HepG2 (cell line): ENCODE measurements at regions not wholly inside any gene's neighbourhood (a gene's known extent, or its start where the extent isn't known, plus 50 kb on each side); places are given as distances from the start of the nearest gene placed in this dataset.

Experiments
- ATAC-seq: fragments of 200-7000 bp; cut with Tn5 transposase; 3 replicates; pipeline ENCODE4 v1.9.1; 2020; ENCODE audit warnings: mild to moderate bottlenecking, moderate library complexity
- BruUV-seq: library from RNA; stranded (reverse); fragments of 400-500 nt; replicated peaks from 2 replicates; lab custom pipeline; 2021; lab: Mats Ljungman, UMichigan
- CTCF ChIA-PET: fragments of 300-600 bp; formaldehyde crosslinking; extraction: SDS; loops from one replicate; lab custom pipeline; 2021; ENCODE audit warnings: low total read pairs, inconsistent platforms, low intra/inter-chr PET ratio; lab: Yijun Ruan, JAX
- POLR2A ChIA-PET: fragments of 350-600 bp; sonication (Branson Sonifier 250); formaldehyde crosslinking; loops from one replicate; lab custom pipeline; 2020; ENCODE audit warnings: antibody characterized with exemption, inconsistent platforms; lab: Yijun Ruan, JAX
- DNase-seq: peaks from one replicate; pipeline ENCODE4 v3.0.0-alpha.2; 2015; ENCODE audit warnings: low spot score
- FAIRE-seq: peaks from 3 replicates; lab custom pipeline; 2011; peaks lifted over from hg19 to GRCh38; lab: Jason Lieb, UNC
- H2AFZ ChIP-seq: one replicate; pipeline ENCODE4 v1.6.1; 2011; ENCODE audit warnings: low read length, inconsistent platforms
- H3K27ac ChIP-seq: fragments of 300-600 bp; 3 replicates; pipeline ENCODE4 v1.8.0; 2011; ENCODE audit warnings: mixed run types, mild to moderate bottlenecking, mixed read lengths, low read length, inconsistent platforms; ENCODE audit not compliant: insufficient read depth; ENCODE audit errors: extremely low read length
- H3K27me3 ChIP-seq, 2 experiments: fragments of 200-600 bp in 1 of 2; 2 replicates in 1 of 2; 3 replicates in 1 of 2; pipeline versions ENCODE4 v1.6.0 to v1.8.0; 2011; ENCODE audit warnings: low read length in 2 of 2, mild to moderate bottlenecking in 2 of 2, moderate library complexity in 2 of 2, inconsistent platforms in 1 of 2; ENCODE audit not compliant: insufficient read depth in 2 of 2, control insufficient read depth in 1 of 2
- H3K36me3 ChIP-seq, 2 experiments: fragments of 200-600 bp in 1 of 2; replicated peaks in 1 of 2; 2 replicates in 1 of 2; 3 replicates in 1 of 2; pipeline versions ENCODE4 v1.5.1 to v1.8.0; 2011; ENCODE audit warnings: low read length in 2 of 2, inconsistent platforms in 1 of 2; ENCODE audit not compliant: insufficient read depth in 2 of 2, control insufficient read depth in 1 of 2
- H3K4me1 ChIP-seq: 2 replicates; pipeline ENCODE4 v1.5.1; 2012; ENCODE audit warnings: low read length, inconsistent platforms; ENCODE audit not compliant: insufficient read depth
- H3K4me2 ChIP-seq: 2 replicates; pipeline ENCODE4 v1.6.0; 2011; ENCODE audit warnings: low read depth, low read length, inconsistent platforms
- H3K4me3 ChIP-seq, 3 experiments: fragments of 200-600 bp in 1 of 3; sonication (generic), shearing (Covaris generic) in 1 of 3; replicated peaks in 1 of 3; 2 replicates each; pipeline ENCODE4 v1.5.1; 2011 to 2016; ENCODE audit warnings: low read length in 3 of 3, inconsistent platforms in 2 of 3, low read depth in 2 of 3, mild to moderate bottlenecking in 2 of 3, control low read depth in 1 of 3, mixed read lengths in 1 of 3; ENCODE audit not compliant: insufficient read depth in 1 of 3
- H3K79me2 ChIP-seq: one replicate; pipeline ENCODE4 v1.6.1; 2011; ENCODE audit warnings: low read length, inconsistent platforms; ENCODE audit not compliant: insufficient read depth
- H3K9ac ChIP-seq: 2 replicates; pipeline ENCODE4 v1.6.0; 2011; ENCODE audit warnings: mild to moderate bottlenecking, low read depth, low read length, inconsistent platforms; ENCODE audit not compliant: insufficient read depth
- H3K9me3 ChIP-seq: 2 replicates; pipeline ENCODE4 v1.5.1; 2012; ENCODE audit warnings: mild to moderate bottlenecking, low read length
- H4K20me1 ChIP-seq: 2 replicates; pipeline ENCODE4 v1.6.0; 2011; ENCODE audit warnings: inconsistent platforms, mild to moderate bottlenecking, low read length, moderate library complexity; ENCODE audit not compliant: insufficient read depth
- BRD4 ChIP-seq: sonication (generic); formaldehyde crosslinking; IDR thresholded peaks from 2 replicates; pipeline ENCODE4 v1.4.0; 2020; ENCODE audit warnings: missing genetic modification reagents
- CCDC6 ChIP-seq: sonication (generic); formaldehyde crosslinking; IDR thresholded peaks from 2 replicates; pipeline ENCODE4 v1.8.1; 2022; ENCODE audit warnings: mild to moderate bottlenecking, missing genetic modification reagents, moderate library complexity
- ETV6 ChIP-seq: sonication (generic); formaldehyde crosslinking; conservative IDR thresholded peaks from 2 replicates; pipeline ENCODE4 v1.4.0; 2020; ENCODE audit warnings: missing genetic modification reagents
- FOXO1 ChIP-seq: sonication (generic); formaldehyde crosslinking; IDR thresholded peaks from 2 replicates; pipeline ENCODE4 v1.4.0; 2020; ENCODE audit warnings: missing genetic modification reagents
- KAT8 ChIP-seq: IDR thresholded peaks from 2 replicates; pipeline ENCODE4 v1.6.1; 2016; ENCODE audit warnings: missing genetic modification reagents, missing compliant biosample characterization
- MED1 ChIP-seq: sonication (generic); formaldehyde crosslinking; IDR thresholded peaks from 2 replicates; pipeline ENCODE4 v1.4.0; 2020; ENCODE audit warnings: missing genetic modification reagents
- MIER3 ChIP-seq: IDR thresholded peaks from 2 replicates; pipeline ENCODE4 v1.6.1; 2016; ENCODE audit warnings: missing compliant biosample characterization, borderline replicate concordance
- NFE2L1 ChIP-seq: sonication (generic); formaldehyde crosslinking; IDR thresholded peaks from 2 replicates; pipeline ENCODE4 v1.4.0; 2020; ENCODE audit warnings: missing genetic modification reagents, mild to moderate bottlenecking, borderline replicate concordance
- PHF20 ChIP-seq: sonication (generic); formaldehyde crosslinking; IDR thresholded peaks from 2 replicates; pipeline ENCODE4 v1.5.0; 2020; ENCODE audit warnings: mild to moderate bottlenecking, missing genetic modification reagents
- SOX6 ChIP-seq, 2 experiments: fragments of 450-650 bp in 1 of 2; sonication (generic) in 1 of 2; formaldehyde crosslinking in 1 of 2; IDR thresholded peaks; 2 replicates each; pipeline versions ENCODE4 v1.4.0 to v1.6.1; 2017 to 2020; ENCODE audit warnings: antibody characterized with exemption in 1 of 2, mild to moderate bottlenecking in 1 of 2, missing genetic modification reagents in 1 of 2
- TAF1 ChIP-seq: sonication (generic); formaldehyde crosslinking; IDR thresholded peaks from 2 replicates; pipeline ENCODE4 v1.4.0; 2020; ENCODE audit warnings: missing genetic modification reagents
- TEAD2 ChIP-seq: sonication (generic); formaldehyde crosslinking; IDR thresholded peaks from 2 replicates; pipeline ENCODE4 v1.9.0; 2021; ENCODE audit warnings: missing genetic modification reagents
- ZNF430 ChIP-seq: sonication (generic); formaldehyde crosslinking; IDR thresholded peaks from 2 replicates; pipeline ENCODE4 v1.9.0; 2021; ENCODE audit warnings: mild to moderate bottlenecking, missing genetic modification reagents
- ZNF451 ChIP-seq: sonication (generic); formaldehyde crosslinking; IDR thresholded peaks from 2 replicates; pipeline ENCODE4 v1.5.0; 2020; ENCODE audit warnings: mild to moderate bottlenecking, missing genetic modification reagents
- ZNF615 ChIP-seq: sonication (generic); formaldehyde crosslinking; IDR thresholded peaks from 2 replicates; pipeline ENCODE4 v1.5.0; 2020; ENCODE audit warnings: mild to moderate bottlenecking, missing genetic modification reagents, borderline replicate concordance
- ZNF780A ChIP-seq: sonication (generic); formaldehyde crosslinking; IDR thresholded peaks from 2 replicates; pipeline ENCODE4 v1.8.0; 2022; ENCODE audit warnings: mild to moderate bottlenecking, missing genetic modification reagents, moderate library complexity
- WGBS: methylation state at CpG from one replicate; pipeline ENCODE4 v1.1.6; 2017; ENCODE audit warnings: low lambda C conversion rate; 5-methylcytosine and 5-hydroxymethylcytosine counted together
- in situ Hi-C: cut with HindIII; loops from 2 replicates; pipeline ENCODE4 v1.10.0; 2017; ENCODE audit warnings: low pct_unique_long_range_greater_than_20kb; ENCODE audit not compliant: extremely low pct_ligation_motif_present
- intact Hi-C: fragments of 100-400 bp; cut with micrococcal nuclease; formaldehyde crosslinking; loops from one replicate; pipeline ENCODE4 v1.10.0; 2022; ENCODE audit not compliant: unreplicated experiment
- TF ChIP-seq, protein P1 (sequence below): sonication (generic); formaldehyde crosslinking; IDR thresholded peaks from 2 replicates; pipeline ENCODE4 v1.4.0; 2020; ENCODE audit warnings: missing genetic modification reagents
- TF ChIP-seq, protein P2 (sequence below): fragments of 450-650 bp; IDR thresholded peaks from 2 replicates; pipeline ENCODE4 v1.6.1; 2016

DNA sequence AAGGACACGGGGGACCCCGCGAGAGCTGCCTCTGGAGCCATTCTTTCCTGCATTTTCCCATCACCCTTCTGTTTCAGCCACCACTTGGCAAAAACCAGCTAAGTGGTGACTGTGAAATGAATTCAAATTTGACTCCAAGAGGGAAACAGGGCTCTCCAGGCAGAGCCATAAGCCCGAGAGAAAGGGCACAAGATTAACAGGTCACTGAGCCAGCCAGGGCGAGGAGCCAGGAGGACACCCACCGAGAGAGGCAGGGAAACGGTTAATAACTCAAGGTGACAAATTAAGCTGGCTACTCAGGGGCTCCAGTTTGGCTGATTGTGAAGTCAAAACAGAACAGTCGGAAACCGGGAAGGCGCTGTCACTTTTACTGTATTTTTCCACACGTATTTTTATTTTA is 67.8 kb upstream of the SOX9 start:
- no TSS peak for BruUV-seq
- Histone ChIP-seq H3K9me3 (no peaks in the 10 kb centered on the region), H3K4me2 (no peak overlapping the region), H4K20me1 (no peaks in the 10 kb centered on the region), H3K4me3 (no peak overlapping the region), H3K79me2 (no peaks in the 10 kb centered on the region), H3K27me3 (peaks cover 0 to 27% of the 10 kb centered on the region in 2 experiments; a peak in 3 of 5 replicates), H3K9ac (no peak overlapping the region), H2AFZ (no peak overlapping the region), H3K36me3 (no peaks in the 10 kb centered on the region), H3K27ac (no peak overlapping the region), H3K4me1 (peaks cover 7% of the 10 kb centered on the region)
- 25% methylated on average over 11 of the region's 11 CpGs for WGBS
- no peak for TF ChIP-seq BRD4 (CRISPR knock-in tag)
- TF ChIP-seq, protein P1, sequence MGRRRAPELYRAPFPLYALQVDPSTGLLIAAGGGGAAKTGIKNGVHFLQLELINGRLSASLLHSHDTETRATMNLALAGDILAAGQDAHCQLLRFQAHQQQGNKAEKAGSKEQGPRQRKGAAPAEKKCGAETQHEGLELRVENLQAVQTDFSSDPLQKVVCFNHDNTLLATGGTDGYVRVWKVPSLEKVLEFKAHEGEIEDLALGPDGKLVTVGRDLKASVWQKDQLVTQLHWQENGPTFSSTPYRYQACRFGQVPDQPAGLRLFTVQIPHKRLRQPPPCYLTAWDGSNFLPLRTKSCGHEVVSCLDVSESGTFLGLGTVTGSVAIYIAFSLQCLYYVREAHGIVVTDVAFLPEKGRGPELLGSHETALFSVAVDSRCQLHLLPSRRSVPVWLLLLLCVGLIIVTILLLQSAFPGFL (CRISPR knock-in tag) = no peak
- TF ChIP-seq PHF20 (CRISPR knock-in tag) = no peak
- TF ChIP-seq KAT8 (CRISPR knock-in tag) = no peak
- TF ChIP-seq CCDC6 = no peak
- no peak for TF ChIP-seq MED1 (CRISPR knock-in tag)
- no peak for TF ChIP-seq FOXO1 (CRISPR knock-in tag)
- no peak for TF ChIP-seq ETV6 (CRISPR knock-in tag)
- TF ChIP-seq, protein P2, sequence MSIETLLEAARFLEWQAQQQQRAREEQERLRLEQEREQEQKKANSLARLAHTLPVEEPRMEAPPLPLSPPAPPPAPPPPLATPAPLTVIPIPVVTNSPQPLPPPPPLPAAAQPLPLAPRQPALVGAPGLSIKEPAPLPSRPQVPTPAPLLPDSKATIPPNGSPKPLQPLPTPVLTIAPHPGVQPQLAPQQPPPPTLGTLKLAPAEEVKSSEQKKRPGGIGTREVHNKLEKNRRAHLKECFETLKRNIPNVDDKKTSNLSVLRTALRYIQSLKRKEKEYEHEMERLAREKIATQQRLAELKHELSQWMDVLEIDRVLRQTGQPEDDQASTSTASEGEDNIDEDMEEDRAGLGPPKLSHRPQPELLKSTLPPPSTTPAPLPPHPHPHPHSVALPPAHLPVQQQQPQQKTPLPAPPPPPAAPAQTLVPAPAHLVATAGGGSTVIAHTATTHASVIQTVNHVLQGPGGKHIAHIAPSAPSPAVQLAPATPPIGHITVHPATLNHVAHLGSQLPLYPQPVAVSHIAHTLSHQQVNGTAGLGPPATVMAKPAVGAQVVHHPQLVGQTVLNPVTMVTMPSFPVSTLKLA = no peak
- TF ChIP-seq ZNF430 (CRISPR knock-in tag) = no peak
- no peak for TF ChIP-seq NFE2L1 (CRISPR knock-in tag)
- no peak for TF ChIP-seq TEAD2 (CRISPR knock-in tag)
- no peak for TF ChIP-seq ZNF780A (CRISPR knock-in tag)
- no peak for TF ChIP-seq TAF1
- TF ChIP-seq ZNF451 (CRISPR knock-in tag) = no peak
- no peak for TF ChIP-seq SOX6 (IDR thresholded peaks at IDR 0.05)
- TF ChIP-seq SOX6 (CRISPR knock-in tag; IDR thresholded peaks at IDR 0.05) = no peak
- TF ChIP-seq MIER3 = no peak
- no peak for TF ChIP-seq ZNF615 (CRISPR knock-in tag)
- no peak for DNase-seq
- FAIRE-seq = no peak
- POLR2A ChIA-PET = no interaction called here
- in situ Hi-C loops (no loop called here), intact Hi-C loops (no loop called here)
- CTCF ChIA-PET = no interaction called here
- ATAC-seq = no peak
